ENCODE measurements at regions not wholly inside any gene's neighbourhood (a gene's known extent, or its start where the extent isn't known, plus 50 kb on each side); places are given as distances from the start of the nearest gene placed in this dataset.
A peak's percentile ranks its signal among the peaks of the same experiment; 100 is the strongest.

DNA sequence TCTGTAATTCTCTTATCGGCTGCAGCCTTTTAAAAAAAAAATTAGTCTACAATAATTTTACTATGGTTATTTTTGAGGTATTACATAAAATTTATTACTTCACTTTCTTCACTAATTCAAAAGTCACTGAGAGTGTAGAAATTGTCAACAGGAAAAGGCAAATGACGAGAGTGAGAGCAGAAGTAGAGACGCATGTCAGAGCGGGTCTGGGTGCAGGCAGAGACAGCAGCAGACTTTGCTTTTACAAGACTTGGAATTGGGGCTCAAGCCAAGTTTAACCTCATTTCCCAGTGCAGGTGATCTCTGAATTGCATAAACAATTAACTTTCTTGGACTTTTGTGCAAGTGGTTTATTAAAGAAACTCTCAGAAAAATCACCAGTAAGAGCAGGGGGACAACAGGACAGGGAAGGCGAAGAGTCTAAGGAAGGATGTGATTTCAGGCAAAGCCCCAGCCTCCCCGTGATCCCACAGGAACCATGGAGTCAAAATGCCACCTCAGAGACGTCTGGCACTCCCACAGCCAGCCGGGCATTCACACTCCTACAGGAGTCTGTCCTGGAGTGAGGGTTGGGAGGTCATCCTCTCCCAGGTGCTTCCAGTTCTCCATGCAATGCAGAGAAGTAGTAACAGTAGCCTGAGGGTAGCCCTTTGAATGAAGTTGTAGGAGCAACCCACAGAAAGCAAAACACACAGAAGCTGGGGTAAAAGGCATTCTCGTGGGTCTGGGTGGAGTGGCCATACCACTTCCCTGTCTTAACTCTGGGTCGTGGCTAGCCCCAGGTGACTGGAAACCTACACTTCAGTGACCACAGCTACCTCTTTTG lies 274.0 kb upstream of the TGFBR2 start:
- DNase-seq (ENCODE audit: low spot score) = no peak

DNA sequence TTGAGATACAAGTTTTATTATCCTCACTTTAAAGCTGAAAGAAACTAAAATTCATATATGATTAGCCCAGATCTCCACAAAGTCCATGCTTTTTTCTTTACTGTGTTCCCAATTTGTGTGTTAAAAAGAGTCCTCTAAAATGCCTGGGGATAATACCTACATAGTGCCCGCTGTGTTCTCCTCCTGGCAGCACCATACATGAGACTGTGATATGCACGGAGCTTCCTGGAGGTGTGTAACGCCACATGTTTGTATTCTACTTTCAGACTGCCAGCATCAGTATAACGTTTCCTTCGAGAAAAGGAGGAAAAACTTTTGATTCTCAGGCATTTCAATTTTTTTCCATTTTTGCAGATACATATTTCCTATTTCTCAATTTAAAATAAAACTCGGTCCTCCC lies 273.3 kb upstream of the TGFBR2 start:
- DNase-seq (ENCODE audit: low spot score) = no peak

DNA sequence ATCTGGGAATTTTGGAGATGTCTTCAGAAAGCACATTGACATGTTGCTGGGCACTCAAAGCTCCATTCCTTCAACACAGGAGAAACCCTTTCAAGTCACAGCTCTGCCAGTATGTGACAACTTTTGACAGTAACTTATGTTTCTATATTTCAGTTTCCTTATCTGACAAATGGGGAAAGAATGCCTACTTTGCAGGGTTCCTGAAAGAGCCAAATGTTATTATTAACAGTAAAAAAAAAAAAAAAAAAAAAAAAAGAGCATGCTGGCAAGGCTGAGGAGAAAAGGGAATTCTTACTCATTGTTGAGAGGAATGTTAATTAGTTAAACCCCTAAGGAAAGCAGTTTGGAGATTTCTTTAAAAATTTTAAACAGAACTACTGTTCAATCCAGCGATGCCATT lies 272.5 kb upstream of the TGFBR2 start:
- DNase-seq (ENCODE audit: low spot score) = no peak

DNA sequence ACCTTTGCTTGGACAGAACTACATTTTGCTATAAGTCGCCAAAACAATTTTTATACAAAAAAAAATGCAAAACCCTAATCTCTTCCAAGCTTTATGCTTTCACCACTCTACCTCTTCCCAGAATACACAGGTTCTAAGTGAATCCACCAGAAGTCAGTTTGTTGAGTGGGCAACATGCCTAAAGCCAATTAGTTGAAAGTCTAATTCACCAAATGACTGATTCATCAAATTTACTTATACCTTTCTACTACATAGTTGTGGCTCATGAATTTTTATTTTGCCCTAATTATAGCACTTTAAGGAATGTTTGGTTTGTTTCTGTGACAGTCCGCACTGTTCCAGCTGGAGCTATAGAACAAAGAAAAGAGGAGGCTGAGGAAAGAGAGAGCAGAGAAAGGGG lies 265.9 kb upstream of the TGFBR2 start:
- DNase-seq (ENCODE audit: low spot score) = no peak

DNA sequence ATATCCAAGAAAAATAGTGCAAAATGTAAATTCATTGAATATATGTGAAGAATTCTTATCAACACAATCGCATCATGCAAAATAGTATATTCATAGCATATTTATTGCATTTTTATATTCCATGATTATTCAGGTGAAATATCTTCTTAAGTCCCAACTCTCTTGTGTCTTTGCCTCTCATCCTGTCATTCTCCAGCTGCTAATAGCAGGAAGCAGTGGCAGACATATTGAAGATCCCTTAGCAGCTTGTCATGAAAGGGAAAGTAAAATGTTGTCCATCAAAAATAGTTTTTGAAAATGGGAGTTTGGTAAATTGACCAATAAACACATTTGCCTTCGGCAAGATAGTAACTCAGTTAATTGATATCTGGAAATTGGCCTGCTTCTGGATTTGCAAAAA lies 265.3 kb upstream of the TGFBR2 start:
- no peak for DNase-seq (ENCODE audit: low spot score)

DNA sequence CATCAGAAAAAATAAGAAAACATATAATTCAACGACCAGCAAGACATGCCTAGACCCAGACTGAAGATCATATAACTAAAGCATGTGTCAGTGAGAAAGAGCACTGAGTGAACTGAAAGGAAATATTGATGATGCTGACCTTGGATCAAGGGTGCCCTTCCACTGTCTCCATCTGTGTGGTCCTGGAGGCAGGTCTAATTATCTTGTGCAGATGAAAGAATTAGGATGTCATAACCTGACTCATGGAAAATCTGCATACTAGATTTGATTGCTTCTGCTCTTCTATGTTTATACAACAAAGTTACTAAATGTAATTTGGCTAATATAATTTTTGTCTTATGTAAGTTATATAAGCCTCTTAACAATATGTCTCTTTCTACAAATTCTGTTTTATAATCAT lies 264.6 kb upstream of the TGFBR2 start:
- DNase-seq (ENCODE audit: low spot score) = no peak

DNA sequence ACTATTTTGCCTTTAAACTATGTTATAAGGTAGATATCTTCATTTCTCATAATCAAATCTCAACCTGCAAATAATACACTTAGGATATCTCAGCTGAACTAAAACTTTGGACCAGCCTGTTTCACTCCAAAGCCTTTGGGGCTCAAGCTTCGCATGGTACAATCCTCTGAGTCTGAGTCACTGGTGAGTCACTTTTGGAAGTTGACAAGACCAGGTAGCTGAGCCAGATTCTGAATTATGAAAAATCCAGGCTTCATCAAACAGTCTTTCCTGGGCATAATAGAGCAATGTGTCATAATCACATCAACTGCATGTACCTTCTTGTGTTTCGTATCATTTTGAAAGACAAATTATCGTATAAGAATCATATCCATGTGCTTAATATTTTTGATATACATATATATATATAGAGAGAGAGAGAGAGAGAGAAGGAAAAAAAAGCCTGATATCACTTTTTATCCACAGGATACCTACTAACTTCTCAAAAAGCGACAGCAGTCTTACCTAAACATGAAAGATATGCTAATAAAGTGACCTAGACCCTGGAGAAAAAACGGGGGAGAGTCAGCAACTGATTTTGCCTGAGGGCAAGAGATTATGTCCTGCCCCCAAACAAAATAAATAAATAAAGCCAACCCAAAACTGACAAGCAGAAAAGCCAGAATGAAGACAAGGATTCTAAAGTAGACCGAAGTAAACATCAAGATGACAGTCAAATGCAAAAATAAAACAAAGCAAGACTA lies 263.9 kb upstream of the TGFBR2 start:
- DNase-seq (ENCODE audit: low spot score) = no peak

DNA sequence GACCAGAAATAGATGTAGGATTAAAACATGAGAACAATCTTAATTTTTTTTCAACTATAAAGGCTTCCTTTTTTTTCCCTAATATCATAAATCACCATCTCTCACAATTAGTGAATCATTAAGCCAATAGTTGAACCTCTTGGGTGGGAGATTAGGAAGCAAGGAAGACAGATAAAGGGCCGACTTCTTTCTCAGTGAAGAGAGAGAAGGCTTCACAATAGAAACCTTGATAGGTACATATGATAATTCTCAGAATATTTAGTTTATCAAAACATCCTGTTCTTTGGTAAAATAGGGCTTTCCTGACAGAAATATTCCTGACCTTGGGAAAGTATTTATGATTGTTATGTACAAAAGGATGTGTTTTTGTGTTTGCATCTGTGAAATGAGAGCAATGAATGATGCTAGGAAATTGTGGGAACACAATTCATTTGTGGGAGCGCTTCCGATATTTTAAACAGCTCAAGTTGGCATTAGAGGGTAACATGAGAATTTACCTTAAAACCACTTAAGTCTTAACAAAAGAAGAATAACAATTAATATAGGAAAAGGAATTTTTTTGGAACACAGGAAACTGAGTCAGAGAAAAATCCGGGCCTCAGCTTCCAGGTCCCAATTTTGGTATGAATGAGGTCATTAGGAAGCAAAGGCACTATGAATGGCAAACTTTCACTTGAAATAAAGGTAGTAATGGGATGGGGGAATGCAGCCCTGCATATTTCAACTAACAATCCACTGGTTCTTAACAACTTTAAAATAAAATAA lies 263.2 kb upstream of the TGFBR2 start:
- no peak for DNase-seq (ENCODE audit: low spot score)

DNA sequence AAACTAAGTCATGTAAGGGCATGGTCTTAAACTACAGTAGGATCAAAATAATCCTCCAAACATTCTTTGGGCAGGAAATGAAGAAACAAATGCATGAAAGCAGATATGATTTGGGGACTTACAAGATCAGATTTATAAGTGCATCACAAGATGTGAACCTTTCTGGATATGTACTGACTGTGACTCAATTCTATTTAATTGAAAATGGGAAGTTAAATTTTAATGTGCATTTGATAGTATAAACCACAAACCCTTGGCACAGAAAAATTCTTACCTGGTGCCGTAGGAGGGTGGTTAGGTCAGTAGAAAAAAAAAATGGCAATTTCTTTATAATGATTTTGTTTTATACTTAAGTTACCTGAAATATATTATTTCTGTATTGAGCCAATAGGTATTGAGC lies 262.5 kb upstream of the TGFBR2 start:
- no peak for DNase-seq (ENCODE audit: low spot score)

DNA sequence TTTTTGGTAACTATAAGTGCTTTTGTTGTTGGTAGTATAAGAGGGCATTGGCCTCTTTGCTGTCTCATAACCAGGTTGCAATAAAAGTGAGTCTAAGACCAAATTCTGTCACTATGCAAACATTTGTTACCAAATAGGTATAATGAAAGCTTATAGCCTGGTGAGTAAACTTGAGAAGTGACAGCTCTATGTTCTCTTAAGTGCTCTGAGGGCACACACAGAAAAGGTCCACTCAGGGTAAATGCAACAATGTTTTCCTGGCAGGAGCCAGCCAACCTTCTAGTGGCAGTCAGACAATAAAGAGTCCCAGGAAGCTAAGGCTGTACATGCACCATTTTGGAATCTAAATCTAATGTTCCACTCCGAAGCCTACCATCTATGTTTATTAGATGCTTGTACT lies 262.1 kb upstream of the TGFBR2 start:
- DNase-seq (ENCODE audit: low spot score) = no peak

DNA sequence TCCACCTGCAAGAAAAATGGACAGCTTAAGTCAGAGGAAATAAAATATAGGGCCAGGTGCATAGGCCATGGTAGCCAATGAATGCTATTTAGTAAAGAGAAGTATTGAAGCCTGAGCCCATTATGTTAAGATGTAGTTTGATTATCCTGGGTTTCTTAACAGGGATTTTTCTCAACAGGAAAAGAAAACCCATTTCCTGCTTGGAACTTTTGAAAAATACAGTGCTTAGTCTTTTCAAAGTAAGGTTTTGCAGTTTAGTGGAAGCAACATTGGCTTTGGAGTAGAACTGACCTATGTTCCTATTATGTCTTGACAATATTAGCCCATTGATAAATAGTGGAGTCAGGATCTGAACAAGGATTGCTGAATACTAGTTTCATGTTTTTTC lies 259.5 kb upstream of the TGFBR2 start:
- DNase-seq (ENCODE audit: low spot score) = no peak

DNA sequence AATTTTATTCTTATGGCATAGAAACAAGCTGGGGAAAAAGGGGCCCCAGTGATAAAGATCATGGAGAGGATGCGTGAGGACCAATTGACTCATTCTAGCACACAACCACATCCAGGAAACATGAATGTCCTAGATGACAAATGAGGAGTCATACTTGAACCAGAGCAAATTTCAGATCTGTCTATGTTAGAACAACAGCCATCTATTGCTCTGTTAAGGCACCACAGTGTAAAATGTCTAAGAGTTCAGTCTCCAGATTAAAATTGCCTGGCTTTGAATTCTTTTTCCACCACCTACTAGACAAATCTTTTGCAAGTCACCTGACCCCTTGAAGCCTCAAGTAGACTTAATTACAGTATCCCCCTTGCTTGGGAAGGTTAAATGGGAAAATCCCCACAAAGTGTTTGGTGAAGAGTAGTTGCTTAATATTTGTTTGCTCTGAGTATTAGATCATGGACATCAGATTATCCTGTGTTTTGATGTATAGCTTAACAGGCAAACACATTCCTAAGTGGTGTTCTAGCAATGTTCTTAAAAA lies 258.7 kb upstream of the TGFBR2 start:
- no peak for DNase-seq (ENCODE audit: low spot score)

DNA sequence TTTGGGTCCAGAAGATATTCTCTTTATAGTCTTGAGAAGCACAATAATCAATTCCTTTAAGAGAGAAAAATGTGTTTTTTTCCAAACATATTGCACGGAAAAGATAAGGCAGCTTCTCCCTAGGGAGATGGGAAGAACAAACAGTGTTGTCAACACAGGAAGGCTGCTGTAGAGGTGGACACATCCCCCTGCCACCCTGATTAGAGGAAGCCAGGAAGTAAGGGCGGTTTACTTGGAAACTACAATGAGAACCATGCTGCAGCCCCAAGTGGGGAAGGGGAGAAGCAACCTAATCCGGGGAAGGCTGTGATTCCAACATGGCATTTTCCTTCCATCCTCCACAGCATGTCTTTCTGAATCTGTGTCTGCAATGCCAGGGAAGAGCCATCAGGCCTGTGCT lies 256.9 kb upstream of the TGFBR2 start:
- peak; percentile 34 for DNase-seq (ENCODE audit: low spot score)

DNA sequence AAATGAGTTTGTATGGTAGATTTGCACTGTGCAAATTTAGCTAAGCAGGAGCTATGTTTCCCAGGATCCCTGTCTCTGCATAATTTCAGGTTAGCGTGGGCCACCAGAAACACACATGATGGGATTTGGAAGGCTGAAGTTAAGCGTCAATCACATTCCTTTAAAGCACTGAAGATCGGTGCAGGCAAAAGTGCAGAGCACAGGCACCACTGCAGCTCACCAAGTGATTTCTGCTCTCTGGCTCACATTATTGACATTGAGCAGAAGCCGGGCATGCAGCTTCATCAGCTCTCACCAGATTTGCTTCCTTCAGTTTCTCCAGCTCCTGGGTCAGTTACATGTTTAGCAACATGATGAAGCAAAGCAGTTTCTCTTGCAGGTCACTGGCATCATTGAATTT lies 256.4 kb upstream of the TGFBR2 start:
- no peak for DNase-seq (ENCODE audit: low spot score)

DNA sequence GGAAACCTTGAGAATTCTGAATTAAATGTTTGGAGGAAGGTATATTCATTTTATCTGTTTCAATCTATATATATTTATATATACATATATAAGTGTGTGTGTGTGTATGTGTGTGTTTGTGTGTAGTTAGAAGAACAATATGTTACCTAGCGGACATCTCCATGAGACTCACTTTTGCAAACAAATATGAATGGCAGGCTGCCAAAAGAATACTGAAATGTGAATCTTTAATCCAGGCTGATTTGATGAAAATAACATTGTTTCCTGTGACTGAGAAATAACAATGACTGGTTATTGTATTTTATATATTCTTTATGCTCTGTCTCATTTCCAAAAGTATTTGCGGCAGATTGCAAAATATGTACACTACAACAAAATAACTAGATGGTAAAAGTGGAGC lies 255.5 kb upstream of the TGFBR2 start:
- no peak for DNase-seq (ENCODE audit: low spot score)

DNA sequence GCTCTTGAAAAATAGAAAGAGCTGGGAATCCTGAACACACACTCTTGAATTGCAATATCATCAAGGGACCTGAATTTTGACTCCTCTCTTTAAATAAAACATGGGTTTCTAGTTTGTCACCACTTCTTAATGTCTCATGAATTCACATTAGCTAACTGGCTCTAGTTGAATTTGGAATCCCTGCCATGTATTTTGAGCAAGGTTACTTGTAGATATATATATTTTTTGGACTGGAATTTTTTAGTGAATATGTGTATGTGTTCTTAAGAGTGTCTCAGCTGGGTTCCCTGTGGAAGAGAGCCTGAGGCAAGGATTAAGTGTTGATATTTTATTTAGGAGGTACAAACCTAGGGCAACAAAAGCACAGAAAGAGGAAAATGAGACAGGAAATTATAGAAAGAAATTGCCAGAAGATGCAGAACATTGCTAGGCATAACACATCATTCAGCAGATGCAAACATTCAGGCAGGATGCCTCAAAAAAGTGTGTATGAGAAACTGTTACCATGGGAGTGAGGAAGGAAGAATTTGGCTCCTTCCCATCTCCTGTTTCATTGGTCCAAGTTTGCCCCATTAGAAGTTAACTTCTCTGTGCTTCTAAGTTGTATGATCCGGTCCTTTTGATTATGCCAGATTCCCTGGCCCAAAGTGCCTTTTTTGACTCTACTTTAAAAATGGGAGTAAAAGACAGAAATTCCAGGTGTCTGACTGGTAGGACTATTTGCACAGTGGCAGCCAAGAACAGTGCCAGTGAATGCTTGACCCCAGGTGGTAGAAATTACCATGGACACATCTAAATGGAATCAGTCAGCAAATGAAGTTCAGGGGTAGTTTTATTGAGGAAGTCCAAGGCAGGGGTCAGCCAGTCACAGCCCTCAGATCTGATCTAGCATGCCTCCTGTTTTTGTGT lies 253.7 kb upstream of the TGFBR2 start:
- no peak for DNase-seq (ENCODE audit: low spot score)

DNA sequence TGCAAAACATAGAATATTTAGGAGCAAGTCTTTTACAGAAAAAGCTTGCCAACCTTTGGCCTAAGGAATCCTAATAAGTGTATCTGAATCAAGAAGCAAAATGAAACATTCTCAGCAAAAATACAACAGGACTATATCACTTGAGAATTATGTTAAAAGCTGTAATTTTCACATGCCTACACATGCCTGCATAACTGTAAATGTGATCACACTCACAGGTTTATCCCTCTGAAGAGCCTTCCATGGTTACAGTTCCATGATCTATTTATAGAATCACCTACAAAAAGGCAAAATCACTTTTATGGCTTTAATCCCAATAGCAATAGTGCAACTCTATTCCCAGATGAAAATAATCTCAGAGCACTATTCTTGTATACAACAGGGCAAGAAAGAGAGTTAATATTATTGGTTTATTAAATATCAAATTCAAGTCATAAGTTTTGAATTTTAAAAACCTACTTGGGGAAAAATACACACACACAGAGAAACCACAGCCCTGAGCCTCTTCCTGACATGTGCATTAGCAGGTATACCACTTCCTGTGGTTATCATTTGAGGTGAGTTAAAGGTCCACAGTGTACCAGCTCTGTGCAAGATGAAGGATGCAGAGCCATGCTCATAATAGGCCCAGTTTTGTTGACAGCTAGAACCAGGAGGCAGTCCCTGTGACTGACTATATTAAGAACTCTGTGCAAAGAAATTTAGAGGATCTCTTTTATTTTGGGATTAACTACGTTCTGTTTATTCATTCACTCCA lies 252.5 kb upstream of the TGFBR2 start:
- DNase-seq (ENCODE audit: low spot score) = no peak

DNA sequence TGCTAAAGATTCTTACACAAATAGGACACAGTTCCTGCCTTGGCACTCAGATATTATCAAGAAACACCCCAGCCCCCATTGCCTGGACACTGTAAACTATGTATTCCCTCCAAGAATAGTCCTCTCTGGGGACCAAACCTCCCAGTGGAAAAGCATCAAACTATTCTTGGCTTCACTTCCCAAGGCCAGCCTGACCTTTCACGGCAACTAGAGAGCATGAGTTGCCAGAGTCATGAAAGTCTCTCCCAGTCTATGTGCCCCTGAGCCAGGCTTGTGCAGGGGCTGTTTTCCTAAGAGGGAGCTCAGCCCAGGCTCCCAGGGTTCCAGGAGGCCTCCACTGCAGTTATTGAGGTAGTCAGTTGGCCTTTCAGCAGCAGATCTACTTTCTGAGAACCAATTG lies 251.9 kb upstream of the TGFBR2 start:
- no peak for DNase-seq (ENCODE audit: low spot score)

DNA sequence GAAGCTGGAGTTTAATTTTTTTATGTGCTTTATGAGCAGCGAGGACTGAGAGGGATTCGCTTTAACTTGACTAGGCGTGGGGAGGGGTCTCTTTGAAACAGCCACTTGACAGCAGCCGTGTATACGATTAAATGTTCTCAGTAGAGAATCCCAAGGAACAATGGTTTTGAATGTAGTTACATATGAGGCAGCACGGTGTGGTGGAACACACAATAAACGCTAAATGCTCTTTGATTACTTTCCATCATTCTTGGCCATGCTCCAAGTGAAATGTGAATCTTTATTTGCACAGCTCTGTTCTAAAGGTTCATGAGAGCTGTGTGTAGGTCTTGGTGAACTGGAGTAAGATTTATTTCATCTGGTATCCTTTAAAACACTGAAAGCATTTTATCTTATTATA lies 251.4 kb upstream of the TGFBR2 start:
- no peak for DNase-seq (ENCODE audit: low spot score)

DNA sequence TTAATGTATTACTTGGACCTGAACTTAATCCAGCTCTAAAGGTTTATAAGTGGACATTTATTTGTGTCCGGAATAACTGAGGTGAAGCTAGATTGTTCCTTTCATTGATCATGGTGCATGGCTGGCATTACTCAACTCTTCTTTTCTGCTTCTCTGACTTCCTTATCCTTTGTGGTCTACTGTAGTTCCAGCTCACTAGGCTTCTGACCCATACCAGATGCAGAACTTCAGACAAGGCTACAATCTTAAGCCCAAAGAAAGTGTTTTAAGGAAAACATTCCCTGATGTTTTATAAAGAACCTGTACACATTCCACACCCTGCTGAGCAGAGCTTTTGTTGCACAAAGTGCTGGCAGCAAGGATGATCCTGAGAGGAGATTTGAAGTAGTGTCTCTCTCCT lies 250.8 kb upstream of the TGFBR2 start:
- DNase-seq (ENCODE audit: low spot score) = no peak
